ENCODE measurements at regions not wholly inside any gene's neighbourhood (a gene's known extent, or its start where the extent isn't known, plus 50 kb on each side); places are given as distances from the start of the nearest gene placed in this dataset.
A peak's percentile ranks its signal among the peaks of the same experiment; 100 is the strongest.

DNA sequence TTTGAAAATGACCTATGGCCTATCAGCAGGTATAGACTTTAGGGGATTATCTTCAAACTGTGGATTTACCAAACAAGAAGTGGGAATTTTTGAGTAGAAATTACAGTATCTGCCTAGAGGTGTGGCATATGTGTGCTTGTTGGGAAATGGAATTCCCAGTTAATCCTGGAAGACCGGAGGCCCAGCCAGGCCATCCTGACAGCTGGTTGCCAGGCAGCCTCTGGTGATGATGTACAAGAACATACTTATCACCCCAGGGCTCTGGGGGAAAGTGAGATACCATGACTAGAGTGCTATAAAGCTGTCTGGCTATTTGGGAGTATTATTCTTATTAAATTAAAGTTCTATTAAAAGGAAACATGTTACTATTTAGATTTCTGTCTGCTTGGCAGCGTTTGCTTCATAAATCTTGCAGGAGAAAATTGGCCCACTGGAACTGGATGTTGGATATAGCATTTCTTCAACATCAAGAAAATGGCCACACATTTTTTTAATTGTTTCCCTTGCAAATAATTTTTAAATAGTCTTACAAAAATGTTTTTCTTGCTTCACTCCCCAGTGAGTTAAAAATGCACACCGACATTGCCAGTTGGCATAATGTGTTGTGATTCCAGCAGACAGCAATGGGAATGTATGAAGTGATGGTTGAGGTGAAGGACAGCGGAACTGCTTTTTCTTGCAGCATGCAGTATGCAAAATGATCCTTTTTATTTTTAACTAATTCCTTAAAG is 187.8 kb downstream of the MYLK4 start:
- DNase-seq (ENCODE audit: low spot score) = no peak

DNA sequence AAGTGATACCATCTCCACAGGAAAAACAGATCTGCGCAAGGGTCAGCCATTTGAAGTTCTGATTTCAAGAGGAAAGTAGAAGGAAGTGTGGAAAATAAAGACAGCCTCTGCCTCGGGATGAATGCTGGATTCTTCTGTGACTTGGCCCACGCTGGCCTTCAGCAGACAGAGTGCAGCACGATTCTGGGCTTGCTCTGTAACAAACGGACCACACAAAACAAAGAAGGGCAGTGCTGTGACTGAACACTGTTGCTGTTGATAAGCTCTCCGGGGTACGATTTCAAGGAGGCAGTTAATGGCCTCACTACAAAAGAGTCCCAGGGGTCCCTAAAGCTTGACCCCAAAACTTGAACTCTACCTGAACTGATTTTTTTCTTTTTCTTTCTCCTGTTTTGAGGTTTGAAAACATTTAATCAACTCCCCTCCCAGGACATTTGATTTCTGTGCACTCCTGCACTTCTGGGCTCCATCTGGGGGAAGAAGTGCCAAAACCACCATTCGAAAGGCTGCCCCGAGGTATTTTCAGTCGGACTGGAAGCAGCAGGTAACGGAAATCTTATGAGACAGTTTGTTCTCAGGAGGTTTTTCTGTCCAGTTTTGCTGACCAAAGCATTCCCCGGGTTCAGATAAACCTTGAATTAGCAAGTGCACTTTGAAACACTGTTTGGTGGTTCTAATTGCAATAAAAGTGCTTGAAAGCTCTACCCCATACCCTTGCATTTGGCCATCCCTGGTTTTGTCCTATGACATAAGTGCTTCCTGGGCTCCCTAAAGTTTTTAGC is 189.6 kb downstream of the MYLK4 start:
- DNase-seq (ENCODE audit: low spot score) = no peak

DNA sequence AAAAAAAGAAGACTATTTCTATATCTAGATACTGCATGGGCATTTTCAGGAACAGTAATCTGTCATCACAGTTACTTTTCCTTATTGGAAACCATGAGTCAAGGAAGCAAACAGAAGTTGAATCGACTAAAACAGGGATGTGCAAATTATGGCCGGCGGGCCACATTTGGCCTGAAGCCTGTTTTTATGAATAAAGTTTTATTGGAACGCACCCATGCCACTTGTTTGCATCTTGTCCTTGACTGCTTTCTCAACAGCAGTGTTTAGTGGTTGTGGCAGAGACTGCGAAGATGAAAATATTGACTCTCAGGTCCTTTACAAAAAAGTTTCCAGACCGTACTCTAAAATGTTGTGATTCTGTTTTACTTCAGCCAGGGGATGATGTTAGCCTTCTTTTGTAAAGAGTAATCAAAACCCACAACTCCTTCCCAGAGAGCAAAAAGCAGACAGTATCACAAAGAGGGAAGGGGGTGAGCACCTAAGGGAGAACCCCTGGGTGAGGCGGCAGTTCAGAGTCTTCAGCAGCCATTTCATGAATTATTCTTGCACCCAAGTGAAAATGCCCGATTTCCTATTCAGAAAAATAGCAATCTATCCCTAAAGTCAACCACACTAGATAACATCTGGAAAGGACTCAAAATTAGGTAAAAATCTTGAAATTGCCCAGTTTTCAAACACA is 190.4 kb downstream of the MYLK4 start:
- DNase-seq (ENCODE audit: low spot score) = no peak

DNA sequence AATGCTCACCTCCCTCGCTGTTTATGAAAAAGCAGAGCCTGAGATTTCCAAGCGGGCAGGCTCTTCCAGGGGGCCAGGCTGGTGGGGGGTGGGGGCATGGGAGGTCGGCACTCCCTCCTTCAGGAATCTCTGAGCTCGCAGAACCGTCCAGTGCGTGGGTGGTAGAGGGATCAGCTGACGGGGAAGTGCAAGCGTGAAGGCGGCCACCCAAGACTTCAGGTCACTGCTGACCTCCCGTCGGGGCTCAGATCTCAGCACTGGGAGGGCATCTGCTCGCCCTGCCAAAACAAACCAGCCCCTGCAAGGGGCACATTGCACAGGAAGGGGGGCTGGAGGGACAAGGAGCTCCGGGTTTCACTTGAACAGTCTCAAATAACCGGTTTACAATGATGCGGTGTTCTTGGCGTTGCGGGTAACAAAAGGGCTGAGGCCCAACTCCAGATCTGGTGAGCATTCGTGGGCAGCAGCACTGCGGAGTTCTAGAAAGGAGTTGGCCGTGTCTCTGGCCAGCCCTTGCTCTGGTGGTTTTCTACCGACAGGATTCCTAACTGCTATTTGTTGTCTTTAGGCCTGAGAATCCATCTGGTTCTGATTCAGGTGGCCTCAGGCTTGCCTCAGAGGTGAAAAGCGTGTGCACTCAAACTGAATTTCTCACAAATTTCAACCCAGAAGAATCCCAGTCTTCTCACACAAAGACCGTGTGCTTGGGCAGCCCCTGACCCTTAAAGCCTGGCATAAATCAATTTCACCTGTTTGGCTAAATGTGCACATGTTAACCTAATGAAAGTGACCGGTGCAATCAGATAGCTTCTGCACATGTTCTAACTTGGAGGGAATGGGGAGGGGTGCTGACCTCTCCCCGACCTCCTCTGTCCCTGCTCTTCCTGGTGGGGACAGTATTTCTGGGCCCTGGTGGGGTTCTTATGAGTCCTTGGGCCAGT is 191.6 kb downstream of the MYLK4 start:
- DNase-seq (ENCODE audit: low spot score) = no peak

DNA sequence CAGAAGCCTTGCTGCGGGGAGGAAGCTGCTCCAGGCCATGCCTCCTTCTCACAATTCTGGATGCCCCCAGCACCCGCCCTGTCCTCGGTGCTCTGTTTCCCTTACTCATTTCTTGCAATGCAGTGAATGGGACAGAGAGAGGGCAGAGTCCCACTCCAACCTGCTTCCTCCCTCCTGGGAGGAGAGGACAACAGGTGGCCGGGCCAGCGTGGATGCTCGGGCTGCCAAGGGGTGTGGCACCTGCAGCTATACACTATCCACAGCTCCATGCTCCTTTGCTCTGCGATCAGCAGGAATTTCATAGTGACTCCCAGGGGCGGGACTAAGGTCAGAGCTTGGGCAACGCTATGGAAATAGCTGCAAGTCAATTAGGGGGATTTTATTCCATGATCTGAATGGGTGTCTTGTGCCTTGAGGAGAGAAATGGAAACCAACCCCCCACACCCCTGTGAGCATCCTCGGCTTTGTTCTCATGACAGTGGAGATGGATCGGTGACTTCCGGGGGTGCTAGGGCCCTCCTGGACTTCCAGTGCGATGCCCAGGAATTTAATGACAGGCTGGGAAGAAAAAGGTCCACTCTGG is 192.5 kb downstream of the MYLK4 start:
- DNase-seq (ENCODE audit: low spot score) = no peak

DNA sequence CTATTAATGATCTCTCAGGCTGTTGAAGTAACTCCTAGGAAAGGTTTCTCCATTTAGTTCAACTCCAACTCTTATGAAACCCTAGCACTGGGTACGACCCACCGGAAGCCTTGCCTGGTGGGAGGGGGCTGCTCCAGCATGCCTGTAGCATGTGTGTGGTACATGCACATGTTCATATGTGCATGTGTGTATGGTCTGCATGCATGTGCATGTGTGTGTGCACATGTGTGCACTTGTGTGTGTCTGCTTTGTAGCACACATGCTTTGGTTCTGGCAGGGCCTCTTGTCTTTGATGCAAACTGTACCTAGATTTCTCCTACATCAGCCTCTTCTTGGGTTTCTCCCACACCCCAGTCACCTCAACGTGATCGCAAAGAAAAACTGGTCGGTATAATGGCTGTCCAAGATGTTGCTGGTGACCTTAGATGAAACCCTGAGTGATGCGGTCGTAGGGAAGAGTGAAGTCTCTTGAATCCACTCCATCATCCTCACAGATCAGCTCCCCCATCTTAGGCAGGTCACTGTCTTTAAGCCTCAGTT is 193.5 kb downstream of the MYLK4 start:
- no peak for DNase-seq (ENCODE audit: low spot score)

DNA sequence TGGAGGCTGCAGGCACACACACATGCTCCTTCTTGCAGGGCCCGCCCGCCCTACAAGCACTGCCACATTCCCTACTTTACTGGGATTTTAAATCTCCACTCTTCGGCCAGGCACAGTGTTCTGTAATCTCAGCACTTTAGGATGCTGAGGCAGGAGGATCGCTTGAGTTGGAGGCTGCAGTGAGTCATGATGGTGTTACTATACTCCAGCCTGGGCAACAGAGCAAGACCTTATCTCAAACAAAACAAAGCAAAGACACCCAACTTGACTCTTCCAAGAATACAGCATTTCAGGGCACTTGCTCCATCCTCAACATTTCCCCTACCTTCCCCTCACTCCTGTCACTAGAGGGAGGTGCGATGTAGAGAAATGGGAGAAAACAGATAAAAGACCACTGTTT is 194.0 kb downstream of the MYLK4 start:
- DNase-seq (ENCODE audit: low spot score) = no peak

DNA sequence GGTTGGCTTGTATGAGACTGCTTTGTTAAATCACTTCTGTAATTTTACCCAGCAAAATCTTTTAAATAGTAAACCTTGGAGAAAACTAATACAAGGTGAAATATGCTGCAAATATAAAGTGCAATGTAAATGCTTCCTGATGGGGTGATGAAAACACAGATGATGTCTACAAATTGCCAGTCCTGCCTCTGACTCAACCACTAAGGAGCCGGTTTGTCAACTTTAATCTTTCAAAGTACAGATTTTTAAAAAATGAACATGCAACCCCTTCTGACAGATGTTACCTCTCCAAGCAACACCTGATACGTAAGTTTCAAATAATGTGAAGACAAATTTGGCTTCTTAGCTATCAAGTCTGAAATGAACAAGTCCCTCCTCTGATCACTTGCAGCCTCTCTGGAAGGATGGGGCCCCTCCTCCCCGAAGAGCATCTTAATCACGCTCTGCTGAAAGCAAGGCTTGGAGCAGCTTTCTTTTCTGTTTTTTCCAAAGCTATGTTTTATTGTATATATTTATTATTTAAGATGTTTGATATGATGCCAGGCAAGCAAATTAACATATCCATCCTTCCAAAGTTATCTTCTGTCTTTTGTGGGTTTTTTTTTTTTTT is 196.0 kb downstream of the MYLK4 start:
- no peak for DNase-seq (ENCODE audit: low spot score)

DNA sequence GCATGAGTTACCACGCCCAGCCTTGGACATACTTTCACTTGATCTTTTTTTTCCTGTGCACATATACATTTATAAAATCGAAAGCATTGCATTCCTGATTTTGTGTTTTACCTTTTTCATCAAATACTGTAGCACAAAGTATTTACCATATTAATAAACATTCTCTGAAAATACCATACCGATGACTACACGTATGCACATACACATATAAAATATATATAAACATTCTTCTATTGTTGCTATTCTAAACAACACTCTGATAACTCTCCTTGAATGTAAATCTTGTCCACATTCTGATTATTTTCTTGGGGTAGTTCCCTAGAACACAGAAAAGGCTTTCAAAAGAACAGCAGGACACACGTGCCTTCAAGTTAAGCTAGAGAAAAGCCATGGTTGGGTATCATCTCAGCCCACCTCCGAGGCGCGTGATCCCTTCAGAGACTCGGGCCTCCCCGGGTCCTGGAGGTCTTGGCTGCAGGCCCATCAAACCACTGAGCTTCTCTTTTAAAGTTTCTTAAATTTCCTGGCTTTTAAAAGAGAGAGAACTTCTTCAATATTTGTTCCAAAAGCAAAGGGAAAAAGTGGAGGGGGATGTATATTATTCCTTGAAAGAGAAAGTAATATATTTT is 198.1 kb downstream of the MYLK4 start:
- no peak for DNase-seq (ENCODE audit: low spot score)

DNA sequence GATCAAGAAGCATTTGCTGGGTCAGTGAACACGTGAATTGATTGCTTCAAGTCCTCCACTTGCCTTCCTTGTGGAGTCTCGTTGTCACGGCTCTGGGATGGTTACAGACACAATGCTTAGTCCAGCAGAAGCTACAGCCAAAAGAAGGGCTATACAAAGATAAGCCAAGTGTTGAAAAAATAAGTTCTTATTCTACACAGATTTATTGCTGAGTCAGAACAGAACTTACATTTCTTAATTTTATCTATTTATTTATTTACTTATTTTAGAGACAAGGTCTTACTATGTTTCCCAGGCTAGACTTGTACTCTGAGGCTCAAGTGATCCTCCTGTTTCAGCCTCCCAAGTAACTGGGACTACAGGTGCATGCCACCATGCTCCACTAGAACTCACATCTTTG is 199.0 kb downstream of the MYLK4 start:
- DNase-seq (ENCODE audit: low spot score) = no peak

DNA sequence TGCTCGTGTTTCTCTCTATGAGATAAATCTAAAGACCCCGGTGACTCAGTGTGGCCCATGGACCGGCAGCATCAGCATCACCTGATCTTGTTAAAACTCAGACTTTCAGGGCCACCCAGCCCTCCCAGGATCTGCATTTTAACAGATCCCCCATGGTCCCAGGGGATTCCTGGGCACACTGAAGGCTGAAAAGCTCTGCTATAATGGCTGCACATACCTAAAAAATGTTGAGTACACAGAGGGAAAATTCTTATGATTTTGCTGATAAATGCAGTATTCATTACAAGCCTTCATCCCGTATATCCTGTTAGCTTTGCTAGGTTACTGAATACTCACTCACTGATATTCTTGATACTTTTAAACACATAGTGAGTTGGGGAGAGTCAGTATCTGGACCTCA is 200.5 kb downstream of the MYLK4 start:
- no peak for DNase-seq (ENCODE audit: low spot score)

DNA sequence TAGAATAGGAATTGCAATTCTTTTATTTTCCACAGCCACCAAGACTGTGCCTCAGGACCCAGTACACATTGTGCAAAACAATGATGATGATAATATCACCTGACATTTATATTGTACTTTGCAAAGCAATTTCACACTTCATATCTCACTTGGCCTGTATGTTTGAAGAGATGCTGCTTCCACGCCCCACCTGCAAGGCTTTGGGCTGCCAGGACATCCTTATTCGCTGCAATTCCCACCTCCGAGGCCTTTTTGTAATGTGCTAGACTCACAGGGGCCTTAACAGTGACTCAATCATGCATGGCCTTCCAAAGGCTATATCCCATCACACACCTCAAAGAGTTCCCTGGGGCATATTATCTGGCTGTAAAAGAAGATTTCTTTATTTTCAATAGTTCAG is 200.9 kb downstream of the MYLK4 start:
- DNase-seq (ENCODE audit: low spot score) = no peak

DNA sequence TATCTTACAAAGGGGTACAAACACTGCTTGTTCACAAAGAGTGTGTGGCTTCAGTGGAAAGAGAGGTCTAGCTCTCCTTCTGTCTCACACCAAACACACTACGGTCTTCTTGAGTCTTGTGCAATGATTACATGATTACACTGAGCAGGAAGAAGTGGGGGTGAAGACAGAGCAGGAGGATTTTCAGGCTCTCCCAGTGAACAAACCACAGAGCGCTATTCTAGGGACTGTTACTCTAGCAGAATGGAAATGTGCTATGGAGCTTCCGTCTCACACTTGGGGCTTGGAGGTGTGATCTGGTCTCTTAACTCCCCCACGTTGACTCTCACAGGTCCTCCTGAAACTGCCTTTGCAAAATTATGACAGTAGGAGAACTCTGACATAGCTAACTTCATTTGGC is 203.4 kb downstream of the MYLK4 start:
- no peak for DNase-seq (ENCODE audit: low spot score)

DNA sequence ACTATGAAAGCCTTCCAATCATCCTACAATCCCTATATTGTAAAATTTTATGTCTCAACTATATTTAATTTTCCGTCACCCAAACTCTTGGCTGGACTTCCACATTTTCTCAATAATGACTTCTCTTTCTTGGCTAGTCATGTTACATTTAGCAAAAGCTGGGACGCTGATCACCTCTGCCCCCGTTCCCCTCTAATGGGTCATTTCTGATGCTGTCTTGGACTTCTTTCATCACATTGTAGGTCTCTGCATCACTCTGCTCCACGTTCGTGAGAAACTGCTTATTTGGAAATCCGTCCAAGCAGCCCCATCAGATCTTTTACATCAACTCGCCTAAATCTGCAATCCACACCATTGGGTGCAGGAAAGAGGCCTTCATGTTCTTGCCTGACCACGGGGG is 203.8 kb downstream of the MYLK4 start:
- DNase-seq (ENCODE audit: low spot score) = no peak

DNA sequence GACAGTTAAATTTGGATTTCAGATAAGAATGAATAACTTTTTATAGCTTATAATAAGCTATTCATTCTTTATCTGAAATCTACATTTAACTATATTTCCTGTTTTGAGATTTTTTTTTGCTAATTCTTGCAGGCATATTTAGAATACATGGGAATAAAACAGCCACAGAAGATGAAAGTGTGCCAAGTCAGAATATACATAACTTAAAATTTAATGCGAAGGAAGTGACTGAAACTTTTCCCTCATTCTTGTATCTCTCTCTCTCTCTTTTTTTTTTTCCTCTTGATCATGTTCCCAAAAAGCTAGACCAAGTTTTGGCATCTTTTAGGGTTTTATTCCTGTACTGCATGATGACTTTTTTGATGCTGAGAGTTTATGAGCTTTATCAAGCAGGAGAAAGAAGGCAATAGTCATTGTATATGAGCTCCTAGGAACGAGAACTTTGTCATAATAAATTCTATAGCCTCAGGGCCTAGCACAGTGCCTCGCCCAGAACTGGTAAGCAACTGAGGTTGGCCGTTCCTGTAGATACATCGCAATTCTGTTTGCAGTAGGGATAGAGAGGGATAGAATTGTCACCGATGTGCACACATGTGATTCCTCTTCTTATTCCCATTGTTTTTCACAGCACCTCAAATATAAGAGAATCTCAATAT is 205.2 kb downstream of the MYLK4 start:
- DNase-seq (ENCODE audit: low spot score) = no peak

DNA sequence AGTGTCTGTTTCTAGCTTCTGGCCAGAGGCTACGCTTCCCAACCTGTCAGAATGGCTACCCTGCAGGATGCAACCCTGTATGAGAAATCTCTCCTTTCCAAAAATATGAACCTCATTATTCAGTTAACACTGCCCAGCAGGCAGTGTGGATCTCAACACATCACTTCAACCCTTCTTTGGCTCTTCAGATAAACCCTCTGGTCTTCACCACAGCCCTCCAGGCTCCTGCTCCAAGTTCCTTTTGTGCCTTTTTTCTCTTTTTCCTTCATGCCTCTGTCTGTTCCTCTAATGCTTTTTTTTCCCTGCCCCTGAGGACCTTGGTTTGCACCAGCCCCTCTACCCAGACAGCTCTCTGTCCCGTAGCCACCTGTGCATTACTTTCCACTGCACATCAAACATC is 207.4 kb downstream of the MYLK4 start:
- no peak for DNase-seq (ENCODE audit: low spot score)

DNA sequence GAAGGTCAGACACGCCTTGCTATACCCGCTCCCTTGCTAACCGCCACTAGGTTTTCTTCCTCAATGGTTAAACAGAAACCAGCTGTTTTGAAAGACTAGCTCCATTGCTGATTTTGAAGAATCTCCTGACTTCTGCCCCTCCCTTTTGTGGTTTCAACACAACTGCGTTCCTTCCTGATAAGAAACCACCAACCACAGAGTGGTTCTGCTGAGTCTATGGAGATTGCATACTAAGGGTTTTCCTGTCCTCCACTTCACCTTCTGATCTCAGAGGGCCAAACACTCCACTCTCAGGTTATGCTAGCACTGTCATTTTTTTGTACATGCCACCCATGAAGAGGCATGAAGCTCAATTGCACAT is 207.9 kb downstream of the MYLK4 start:
- DNase-seq (ENCODE audit: low spot score) = peak; percentile 29

DNA sequence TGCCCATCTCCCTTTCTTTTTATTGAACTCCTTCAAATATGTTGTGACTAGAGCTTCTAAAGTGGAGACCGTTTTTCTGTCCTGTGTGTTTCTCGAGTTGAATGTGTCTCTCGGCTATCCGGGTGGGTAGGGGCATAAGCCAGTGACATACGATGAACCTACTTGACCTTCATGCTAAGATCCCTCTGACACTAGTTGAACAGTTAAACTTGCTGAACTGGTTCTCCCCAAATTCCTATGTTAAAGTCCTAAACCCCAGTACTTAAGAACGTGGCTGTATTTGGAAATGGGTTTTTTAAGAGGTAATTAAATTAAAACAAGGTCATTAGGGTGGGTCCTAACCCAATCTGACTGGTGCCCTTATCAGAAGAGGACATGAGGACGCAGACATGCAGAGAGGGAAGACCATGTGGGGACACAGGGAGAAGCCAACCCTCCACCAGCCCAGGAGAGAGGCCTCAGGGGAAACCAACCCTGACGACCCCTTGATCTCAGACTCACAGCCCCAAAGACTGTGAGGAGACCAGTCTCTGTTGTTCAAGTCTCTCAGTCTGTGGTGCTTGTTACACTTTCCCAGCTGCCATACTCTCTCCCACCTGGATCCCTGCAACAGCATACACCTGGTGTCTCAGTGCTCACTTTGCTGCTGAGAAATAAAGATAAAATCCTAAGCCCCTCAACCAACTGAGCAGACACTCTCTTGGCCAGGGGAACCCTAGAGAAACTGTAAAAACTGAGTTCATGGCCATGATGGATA is 208.4 kb downstream of the MYLK4 start:
- DNase-seq (ENCODE audit: low spot score) = no peak

DNA sequence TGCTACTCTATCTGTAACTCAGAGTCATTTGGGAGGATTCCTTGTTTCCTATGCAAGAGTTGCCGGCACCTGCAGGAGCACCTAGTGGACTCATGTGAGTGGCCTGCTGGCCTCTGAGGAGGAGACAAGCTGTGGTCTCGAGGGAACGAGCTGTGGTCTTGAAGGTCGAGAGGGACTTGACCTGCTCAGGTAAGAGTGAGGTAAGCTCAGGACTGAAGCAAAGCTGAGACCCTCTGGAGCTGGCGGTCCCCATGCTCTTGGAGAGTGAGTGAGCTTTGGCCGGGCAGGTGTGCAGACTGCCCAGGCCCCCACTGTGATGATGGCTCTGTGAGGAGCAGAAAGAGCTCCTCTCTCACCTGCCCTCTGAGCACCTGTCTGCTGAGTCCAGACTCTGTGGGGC is 214.3 kb downstream of the MYLK4 start:
- no peak for DNase-seq (ENCODE audit: low spot score)

Data from HuH-7 (cell line).